ENCODE measurements at regions not wholly inside any gene's neighbourhood (a gene's known extent, or its start where the extent isn't known, plus 50 kb on each side); places are given as distances from the start of the nearest gene placed in this dataset.
"Not testable (repeated sequence)": the region's sequence is repeated elsewhere in the genome, so short reads cannot be mapped to it uniquely, and the experiment has no call there.

DNA sequence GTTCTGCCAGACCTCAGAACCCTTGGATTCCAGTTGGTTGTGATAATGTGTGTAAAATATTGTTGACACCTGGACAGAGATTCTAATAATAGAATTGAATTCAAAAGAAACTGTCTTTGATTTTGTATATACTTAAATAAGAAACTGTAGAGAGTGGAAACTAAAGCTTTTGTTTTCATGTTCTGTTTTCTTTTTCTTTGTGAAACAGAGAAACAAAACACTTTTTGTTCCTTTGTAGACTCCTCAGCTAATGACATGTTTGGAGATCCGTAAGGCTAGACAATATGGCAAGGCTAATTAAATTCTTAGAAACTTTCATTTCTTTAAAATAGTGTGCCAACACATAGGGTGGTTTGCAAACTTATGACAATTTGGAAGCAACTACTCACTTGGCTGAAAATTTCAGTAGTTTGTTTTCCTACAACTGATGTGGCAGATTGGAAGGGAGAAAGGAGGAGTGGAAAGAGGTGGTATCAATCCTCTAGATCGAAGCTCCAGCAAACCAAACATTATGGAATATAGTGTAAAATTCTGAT, 90.9 kb upstream of the FAT1 start:
- DNase-seq (ENCODE audit: low spot score) = no peak

GRCh38 chr4:186819342-186820086, 95.9 kb upstream of the FAT1 start:
- no peak for DNase-seq (ENCODE audit: low spot score)

- DNase-seq (ENCODE audit: low spot score) = no peak
Observed at GRCh38 chr4:186820391-186820891, 96.8 kb upstream of the FAT1 start.

- DNase-seq (ENCODE audit: low spot score) = no peak
Observed at GRCh38 chr4:186823989-186824388, 100.3 kb upstream of the FAT1 start.

GRCh38 chr4:186825069-186825468, 101.4 kb upstream of the FAT1 start:
- no peak for DNase-seq (ENCODE audit: low spot score)

- DNase-seq (ENCODE audit: low spot score) = no peak
Observed at GRCh38 chr4:186826006-186826405, 102.3 kb upstream of the FAT1 start.

DNA sequence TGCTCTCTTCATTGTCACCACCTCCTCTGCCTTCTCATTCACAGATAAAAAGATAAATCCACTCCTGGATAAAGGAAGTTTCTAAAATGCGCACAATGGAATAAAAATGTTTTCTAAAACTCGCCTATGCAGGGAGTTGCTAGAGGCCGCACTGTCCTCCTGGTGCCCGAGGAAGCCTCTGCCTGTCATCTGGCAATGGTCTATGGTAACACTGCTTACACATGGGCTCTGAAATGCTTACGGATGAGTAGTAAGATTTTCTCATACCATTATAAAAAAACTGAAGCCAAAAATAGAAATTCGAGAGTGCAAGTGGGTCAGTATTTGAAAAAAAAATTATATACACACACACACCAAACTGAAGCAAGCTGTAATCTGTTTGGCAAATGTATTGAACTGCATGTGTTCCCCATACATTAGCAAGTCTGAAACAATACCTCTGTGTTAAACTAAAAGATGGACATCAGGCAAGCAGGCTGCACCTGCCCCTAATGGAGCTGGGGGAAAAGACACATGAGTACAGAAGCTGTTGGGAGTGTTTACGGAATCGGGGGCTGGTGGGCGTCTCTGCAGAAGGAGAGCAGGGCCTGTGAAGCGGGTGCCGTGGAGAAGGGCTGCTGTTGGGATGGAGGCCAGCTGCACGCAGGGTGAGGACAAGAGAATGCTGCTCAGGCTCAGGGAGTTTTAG, 103.3 kb upstream of the FAT1 start:
- DNase-seq (ENCODE audit: low spot score) = no peak

DNA sequence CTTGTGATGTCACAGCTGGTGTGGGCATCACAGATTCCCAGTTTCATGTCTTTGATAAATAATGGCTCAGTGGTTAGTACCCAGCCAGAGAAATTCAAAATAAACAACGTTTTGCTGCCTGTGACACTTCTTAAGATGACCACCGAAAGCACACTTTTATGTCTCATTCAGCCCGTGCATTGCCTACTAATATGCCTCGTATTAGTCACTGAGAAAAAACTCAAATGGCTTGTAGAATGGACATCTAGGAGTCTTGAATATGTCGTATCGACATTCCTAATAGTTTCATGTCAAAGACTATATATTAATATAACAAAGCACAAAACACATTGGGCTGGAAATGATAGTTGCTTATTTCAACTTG, 103.9 kb upstream of the FAT1 start:
- no peak for DNase-seq (ENCODE audit: low spot score)

DNA sequence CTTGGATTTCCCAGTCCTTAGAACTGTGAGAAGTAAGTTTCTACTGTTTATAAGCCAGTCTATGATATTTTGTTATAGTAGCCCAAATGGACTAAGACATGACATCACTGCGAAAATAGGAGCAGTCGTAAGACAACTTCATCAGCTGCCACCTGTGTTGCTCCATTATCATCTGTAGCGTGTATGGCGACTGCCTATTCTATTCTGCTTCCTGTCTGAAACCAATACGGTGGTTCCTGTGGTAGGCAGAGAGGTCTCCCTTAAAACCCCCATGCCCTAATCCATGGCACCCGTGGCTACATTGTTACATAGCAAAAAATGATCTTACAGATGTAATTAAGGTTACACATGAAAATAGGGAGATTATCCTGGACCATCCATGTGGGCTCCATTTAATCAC, 105.4 kb upstream of the FAT1 start:
- DNase-seq (ENCODE audit: low spot score) = no peak

- DNase-seq (ENCODE audit: low spot score) = no peak
Observed at GRCh38 chr4:186829740-186830449, 106.2 kb upstream of the FAT1 start.

- no peak for DNase-seq (ENCODE audit: low spot score)
Observed at GRCh38 chr4:186831574-186831973, 107.9 kb upstream of the FAT1 start.

DNA sequence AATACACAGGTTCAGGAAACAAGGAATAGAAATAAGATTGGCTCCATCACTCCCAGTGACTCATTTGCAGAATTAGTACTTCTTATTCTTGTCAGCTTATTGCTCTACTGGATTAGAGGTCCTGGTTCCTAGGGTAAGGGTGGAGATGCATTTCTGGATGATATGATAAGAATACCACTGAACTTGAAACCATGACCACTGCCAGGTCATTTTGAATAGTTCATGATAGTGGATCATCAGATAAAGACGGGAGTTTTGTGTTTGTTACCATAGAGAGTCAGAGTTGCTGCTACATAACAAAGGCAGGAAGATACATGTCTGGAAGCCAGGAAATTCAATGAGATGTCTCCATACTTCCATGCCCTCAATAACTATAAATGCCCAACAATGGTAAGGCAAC, 109.2 kb upstream of the FAT1 start:
- no peak for DNase-seq (ENCODE audit: low spot score)

- DNase-seq (ENCODE audit: low spot score) = not testable (repeated sequence)
Observed at GRCh38 chr4:186837463-186837862, 113.8 kb upstream of the FAT1 start.

GRCh38 chr4:186838295-186838694, 114.6 kb upstream of the FAT1 start:
- DNase-seq (ENCODE audit: low spot score) = no peak

DNA sequence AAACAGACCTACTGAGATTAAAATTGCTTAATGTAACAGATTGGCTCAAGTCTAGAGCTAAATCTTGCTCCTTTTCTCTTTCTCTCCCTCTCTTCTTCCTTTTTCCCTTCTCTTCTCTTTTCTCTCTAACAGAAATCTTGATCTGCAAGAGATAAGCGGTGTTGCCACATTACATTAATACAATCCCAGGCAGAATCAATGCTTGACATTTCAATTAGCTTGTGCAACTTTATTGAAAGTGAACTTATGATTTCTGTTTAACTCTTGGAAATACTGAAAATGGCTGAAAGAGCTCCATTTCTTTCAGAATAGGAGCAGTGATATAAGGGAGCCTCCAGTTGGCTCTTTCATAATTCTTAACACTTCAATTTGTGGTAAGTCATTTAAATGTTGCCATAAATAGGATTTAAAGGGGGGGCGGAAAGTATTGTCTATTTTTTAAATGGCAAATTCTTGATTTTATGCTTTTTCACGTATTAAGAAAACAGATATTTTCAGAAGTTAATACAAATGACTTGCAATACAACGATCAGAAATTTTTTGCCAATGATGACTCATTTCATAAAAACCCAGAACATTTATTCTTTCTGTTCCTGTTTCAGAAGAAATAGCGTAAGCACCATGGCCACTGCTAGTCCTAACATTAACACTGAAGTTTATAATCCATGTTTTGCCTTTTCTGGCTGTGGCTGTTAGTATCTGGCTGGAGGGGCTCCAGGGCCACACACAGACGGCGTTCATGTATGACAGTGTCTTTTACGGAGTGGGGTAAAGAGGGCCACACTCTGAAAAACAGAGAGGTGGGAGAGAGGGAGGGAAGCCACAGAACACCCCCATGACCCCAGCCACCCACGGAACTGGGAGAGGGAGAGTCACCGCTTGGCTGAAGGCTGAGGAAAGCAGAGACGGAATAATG, 115.7 kb upstream of the FAT1 start:
- peak; percentile 21 for DNase-seq (ENCODE audit: low spot score)

- no peak for DNase-seq (ENCODE audit: low spot score)
Observed at GRCh38 chr4:186840222-186840701, 116.6 kb upstream of the FAT1 start.

DNA sequence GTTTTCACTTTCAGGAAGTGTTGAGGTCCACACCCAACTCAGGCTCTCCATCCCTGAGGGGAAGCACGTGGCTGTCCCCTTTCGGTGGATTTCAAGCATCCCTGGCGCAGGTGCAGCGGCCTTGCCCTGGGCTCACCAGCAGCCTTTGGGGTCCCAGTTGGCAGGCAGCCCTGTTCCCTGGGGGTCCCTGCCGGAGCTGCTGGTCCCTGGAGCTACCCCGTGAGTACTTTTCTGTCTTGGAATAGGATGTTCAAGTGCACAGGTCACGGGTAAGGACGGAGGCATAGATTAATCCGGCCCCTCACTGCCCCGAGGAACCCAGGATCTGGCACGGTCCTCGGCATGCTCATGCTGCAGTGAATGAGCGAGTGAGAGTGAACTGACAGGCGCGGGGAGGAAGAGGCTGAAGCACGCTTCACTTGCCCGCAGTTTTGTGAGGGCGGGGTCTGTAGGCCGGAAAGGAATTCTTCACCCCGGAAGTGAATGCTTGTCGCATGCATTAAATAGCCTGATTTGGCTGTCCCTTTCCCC, 117.2 kb upstream of the FAT1 start:
- no peak for DNase-seq (ENCODE audit: low spot score)

DNA sequence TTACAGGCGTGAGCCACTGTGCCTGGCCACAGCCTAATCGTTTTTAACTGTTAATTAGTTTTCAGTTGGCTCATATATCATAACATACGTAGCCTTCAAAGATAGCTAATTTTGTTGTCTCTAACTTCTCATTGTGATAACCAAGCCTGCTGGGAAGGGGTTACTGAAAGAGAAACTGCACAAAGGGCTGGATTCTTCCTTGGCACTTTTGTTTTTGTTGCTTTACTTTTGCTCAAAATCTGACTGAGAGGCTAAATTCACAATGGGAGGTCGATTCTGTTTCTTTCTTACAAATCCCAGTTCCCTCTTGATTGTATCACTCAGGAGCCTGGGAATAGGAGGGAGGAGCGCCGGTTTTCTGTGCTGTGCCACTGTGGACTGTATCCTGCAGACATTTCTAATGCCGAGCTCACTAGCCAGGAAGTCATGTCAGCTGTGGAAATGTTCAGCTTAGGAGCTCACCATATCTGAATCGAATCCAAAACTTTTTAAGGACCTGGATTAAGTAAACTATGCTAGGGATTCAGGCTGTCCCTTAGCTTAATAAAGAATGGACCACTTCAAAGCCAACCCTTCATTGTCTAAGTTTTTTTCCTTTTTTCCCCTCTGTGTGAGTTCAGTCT, 120.5 kb upstream of the FAT1 start:
- peak; percentile 18 for DNase-seq (ENCODE audit: low spot score)

GRCh38 chr4:186845137-186845842, 121.6 kb upstream of the FAT1 start:
- DNase-seq (ENCODE audit: low spot score) = peak; percentile 54

DNA sequence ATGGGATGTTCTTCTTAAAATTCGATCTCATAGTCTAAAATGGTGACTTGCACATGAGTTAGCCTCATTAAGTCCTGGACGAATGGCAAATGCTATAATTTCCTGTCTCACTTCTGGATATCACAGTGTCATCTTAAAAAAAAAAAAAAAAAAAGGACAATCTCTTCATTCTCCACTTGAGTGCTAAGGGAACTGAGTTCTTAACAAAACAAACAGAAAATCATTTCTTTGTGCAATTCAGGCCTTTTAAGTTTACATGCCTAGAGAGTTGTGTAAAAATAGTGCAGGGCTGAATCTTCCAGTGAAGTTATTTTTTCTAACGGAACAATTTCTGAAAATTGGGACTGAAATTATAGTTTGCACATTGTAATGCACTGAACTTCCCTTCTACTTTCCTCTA, 122.8 kb upstream of the FAT1 start:
- DNase-seq (ENCODE audit: low spot score) = no peak
